Esophagus squamous epithelium (tissue), 5 donors: ENCODE measurements at regions not wholly inside any gene's neighbourhood (a gene's known extent, or its start where the extent isn't known, plus 50 kb on each side); places are given as distances from the start of the nearest gene placed in this dataset.

Experiments
- DNase-seq: peaks from one replicate; lab custom pipeline; 2025; lab: John Stamatoyannopoulos, UW
- H3K27ac ChIP-seq, 4 donors: fragments of 200-600 bp; sonication (generic); one replicate each; pipeline ENCODE4 v1.5.1; 2016 to 2019; ENCODE audit warnings: mild to moderate bottlenecking in 1 of 4
- H3K27me3 ChIP-seq, 4 donors: fragments of 200-600 bp; sonication (generic); 1 replicate in 3 of 4; 2 replicates in 1 of 4; pipeline versions ENCODE4 v1.5.1 to v1.6.0; 2017 to 2021; ENCODE audit warnings: antibody characterized with exemption in 1 of 4
- H3K36me3 ChIP-seq, 3 donors: fragments of 200-600 bp; sonication (generic); one replicate each; pipeline ENCODE4 v1.5.1; 2016 to 2019
- H3K4me1 ChIP-seq, 3 donors: fragments of 200-600 bp; sonication (generic); one replicate each; pipeline ENCODE4 v1.5.1; 2017 to 2019
- H3K4me3 ChIP-seq, 4 donors: fragments of 200-600 bp; sonication (generic); 1 replicate in 3 of 4; 2 replicates in 1 of 4; pipeline ENCODE4 v1.5.1; 2016 to 2019; ENCODE audit warnings: mild to moderate bottlenecking in 2 of 4, moderate library complexity in 1 of 4
- H3K9me3 ChIP-seq, 3 donors: fragments of 200-600 bp; sonication (generic); one replicate each; pipeline ENCODE4 v1.5.1; 2016 to 2019
- POLR2A ChIP-seq, 4 donors: fragments of 450-650 bp; IDR thresholded peaks; one replicate each; pipeline ENCODE4 v1.6.1; 2017; ENCODE audit warnings: antibody characterized with exemption in 4 of 4, mild to moderate bottlenecking in 4 of 4, moderate library complexity in 3 of 4
- WGBS, 2 donors: methylation state at CpG; one replicate each; pipeline ENCODE4 v1.1.5; 2018; 5-methylcytosine and 5-hydroxymethylcytosine counted together
- intact Hi-C: fragments of 100-400 bp; cut with DNase I; formaldehyde crosslinking; loops from one replicate; pipeline ENCODE4 v1.15.0; 2022
- TF ChIP-seq, protein P1 (sequence below), 6 experiments: fragments of 450-650 bp in 4 of 6; fragments of 200-600 bp in 2 of 6; sonication (generic) in 2 of 6; IDR thresholded peaks; one replicate each; pipeline ENCODE4 v1.5.1; 2016 to 2019; ENCODE audit warnings: antibody characterized with exemption in 6 of 6, mild to moderate bottlenecking in 4 of 6, moderate library complexity in 4 of 6
- donor health status: DM: yes; HTN: yes; CAD: no.

DNA sequence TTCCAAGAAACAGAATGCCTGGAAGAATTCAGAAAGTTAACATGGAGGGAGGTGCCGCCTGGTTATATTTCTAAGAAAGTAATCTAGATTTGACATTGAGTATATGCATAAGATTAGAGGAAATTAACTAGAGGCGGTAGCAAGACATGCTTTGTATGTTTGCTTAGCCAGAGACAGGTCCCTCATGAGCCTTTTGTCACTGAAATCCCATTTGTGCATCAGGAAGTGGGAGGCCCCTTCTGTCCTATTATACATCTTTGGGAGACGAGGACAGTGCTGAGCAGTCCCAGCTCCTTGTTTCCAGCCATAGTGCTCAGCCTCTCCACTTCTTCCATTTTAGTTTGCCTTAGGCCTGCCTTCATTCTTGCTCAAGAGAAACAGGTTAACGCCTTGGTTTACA is 115.4 kb upstream of the LHCGR start:
- H3K36me3 ChIP-seq = no peaks in the 10 kb centered on the region
- intact Hi-C loops = no loop called here
- no peak for DNase-seq
- no peaks in the 10 kb centered on the region for H3K27me3 ChIP-seq
- no peak overlapping the region for H3K27ac ChIP-seq
- H3K4me3 ChIP-seq = no peak overlapping the region
- H3K9me3 ChIP-seq = no peaks in the 10 kb centered on the region
- no peaks in the 10 kb centered on the region for H3K4me1 ChIP-seq
- TF ChIP-seq POLR2A (IDR thresholded peaks at IDR 0.05) = no peak
- TF ChIP-seq, protein P1, sequence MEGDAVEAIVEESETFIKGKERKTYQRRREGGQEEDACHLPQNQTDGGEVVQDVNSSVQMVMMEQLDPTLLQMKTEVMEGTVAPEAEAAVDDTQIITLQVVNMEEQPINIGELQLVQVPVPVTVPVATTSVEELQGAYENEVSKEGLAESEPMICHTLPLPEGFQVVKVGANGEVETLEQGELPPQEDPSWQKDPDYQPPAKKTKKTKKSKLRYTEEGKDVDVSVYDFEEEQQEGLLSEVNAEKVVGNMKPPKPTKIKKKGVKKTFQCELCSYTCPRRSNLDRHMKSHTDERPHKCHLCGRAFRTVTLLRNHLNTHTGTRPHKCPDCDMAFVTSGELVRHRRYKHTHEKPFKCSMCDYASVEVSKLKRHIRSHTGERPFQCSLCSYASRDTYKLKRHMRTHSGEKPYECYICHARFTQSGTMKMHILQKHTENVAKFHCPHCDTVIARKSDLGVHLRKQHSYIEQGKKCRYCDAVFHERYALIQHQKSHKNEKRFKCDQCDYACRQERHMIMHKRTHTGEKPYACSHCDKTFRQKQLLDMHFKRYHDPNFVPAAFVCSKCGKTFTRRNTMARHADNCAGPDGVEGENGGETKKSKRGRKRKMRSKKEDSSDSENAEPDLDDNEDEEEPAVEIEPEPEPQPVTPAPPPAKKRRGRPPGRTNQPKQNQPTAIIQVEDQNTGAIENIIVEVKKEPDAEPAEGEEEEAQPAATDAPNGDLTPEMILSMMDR (IDR thresholded peaks at IDR 0.05) = no peak
- WGBS, 2 donors = 54 to 65% methylated on average over 4 of the region's 4 CpGs

DNA sequence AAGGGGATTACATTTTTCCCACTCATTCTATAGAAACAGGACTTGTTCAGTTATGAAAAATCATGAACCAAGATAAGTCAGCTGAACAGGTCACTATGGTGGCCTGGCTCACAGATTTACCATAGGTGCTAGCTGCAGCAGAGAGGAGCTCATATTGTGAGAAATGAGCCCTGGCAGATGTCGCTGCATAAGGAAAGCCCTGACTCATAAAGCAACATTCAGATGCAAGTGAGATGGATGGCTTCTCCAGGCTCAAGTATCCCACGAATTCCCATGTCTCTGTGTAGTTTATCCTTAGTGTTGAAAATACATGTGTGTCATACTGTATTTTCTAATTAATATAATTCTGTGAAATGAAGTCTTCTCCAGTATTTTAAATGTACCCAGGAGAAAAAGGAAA is 115.0 kb upstream of the LHCGR start:
- Histone ChIP-seq H3K36me3 (no peaks in the 10 kb centered on the region), H3K4me3 (no peak overlapping the region), H3K27ac (no peak overlapping the region), H3K9me3 (no peaks in the 10 kb centered on the region), H3K27me3 (no peaks in the 10 kb centered on the region), H3K4me1 (no peaks in the 10 kb centered on the region)
- intact Hi-C loops = no loop called here
- TF ChIP-seq, protein P1 (IDR thresholded peaks at IDR 0.05) = no peak
- TF ChIP-seq POLR2A (IDR thresholded peaks at IDR 0.05) = no peak
- WGBS, 2 donors = 38 to 42% methylated on average over 2 of the region's 2 CpGs
- DNase-seq = no peak

DNA sequence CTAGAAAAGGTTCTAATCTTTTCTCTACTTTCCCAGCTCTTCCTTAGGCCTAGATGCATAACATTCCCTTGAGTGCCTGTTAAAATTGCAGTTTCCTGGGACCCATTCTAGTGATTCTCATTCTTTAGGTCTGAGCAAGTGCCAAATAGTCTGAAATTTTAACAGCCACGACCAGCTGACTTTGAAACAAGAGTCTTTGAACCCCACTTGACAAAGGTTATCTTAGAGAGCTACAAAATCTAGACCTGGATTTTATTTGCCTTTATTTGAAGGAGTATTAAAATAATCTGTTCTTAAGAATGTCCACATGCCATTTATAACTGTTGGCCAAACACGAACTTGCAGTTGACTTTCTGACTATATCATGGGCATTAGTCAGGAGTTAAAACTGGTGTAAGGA is 110.2 kb upstream of the LHCGR start:
- DNase-seq = no peak
- WGBS, 2 donors = 36 to 46% methylated on average over 2 of the region's 2 CpGs
- Histone ChIP-seq H3K9me3 (no peaks in the 10 kb centered on the region), H3K4me1 (no peaks in the 10 kb centered on the region), H3K27me3 (no peaks in the 10 kb centered on the region), H3K27ac (no peak overlapping the region), H3K4me3 (no peak overlapping the region), H3K36me3 (no peaks in the 10 kb centered on the region)
- intact Hi-C loops = no loop called here
- TF ChIP-seq, protein P1 (IDR thresholded peaks at IDR 0.05) = no peak
- TF ChIP-seq POLR2A (IDR thresholded peaks at IDR 0.05) = no peak

DNA sequence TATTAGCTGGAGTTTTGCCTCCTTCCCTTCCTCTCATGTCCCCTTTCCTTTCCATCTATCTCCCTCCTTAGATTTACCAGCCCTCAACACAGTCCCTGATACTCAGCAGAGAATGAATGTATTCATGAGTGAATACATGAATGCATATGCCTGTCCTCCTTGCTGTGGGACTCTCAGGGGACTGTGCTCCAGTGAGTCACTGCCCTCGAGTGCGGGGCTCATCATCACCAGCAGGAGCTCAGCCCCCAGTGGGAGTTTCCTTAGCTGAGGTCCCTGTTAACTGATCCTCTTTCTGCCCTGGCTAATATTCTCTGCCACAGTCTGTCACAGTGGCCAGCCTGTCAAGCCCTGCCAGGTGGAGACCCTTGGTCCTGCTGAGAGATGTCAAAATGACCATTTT is 104.9 kb upstream of the LHCGR start:
- intact Hi-C loops = no loop called here
- TF ChIP-seq, protein P1 (IDR thresholded peaks at IDR 0.05) = no peak
- no peak for TF ChIP-seq POLR2A (IDR thresholded peaks at IDR 0.05)
- DNase-seq = no peak
- 72% methylated on average over 2 of the region's 2 CpGs; no CpG with 5 or more reads in 1 of the 2 donors for WGBS, 2 donors
- H3K4me3 ChIP-seq = no peak overlapping the region
- no peaks in the 10 kb centered on the region for H3K9me3 ChIP-seq
- no peaks in the 10 kb centered on the region for H3K36me3 ChIP-seq
- no peak overlapping the region for H3K27ac ChIP-seq
- peaks cover 0 to 7% (median 0%) of the 10 kb centered on the region in 3 donors for H3K4me1 ChIP-seq
- no peaks in the 10 kb centered on the region for H3K27me3 ChIP-seq

DNA sequence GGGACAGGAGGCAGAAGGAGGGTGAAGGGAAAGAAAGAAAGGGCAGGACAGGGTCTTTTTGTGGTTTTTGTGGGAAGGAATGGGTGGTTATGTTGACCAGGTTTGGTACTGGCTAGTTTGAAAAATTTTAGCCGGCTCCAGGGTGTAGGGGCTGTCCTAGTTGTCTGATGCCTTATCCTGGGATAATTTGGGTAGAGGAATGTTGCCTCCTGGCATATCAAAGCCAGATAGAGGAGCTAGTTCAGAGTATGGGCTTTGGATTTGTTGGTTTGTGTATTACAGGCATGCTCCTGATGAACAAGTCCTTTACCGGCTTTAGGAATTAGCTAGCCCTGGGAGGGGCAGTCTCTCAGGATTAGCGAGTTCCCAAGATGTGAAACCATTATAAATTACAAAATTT is 101.1 kb upstream of the LHCGR start:
- no peak overlapping the region for H3K4me3 ChIP-seq
- H3K4me1 ChIP-seq = peaks cover 0 to 11% (median 3%) of the 10 kb centered on the region in 3 donors
- H3K27me3 ChIP-seq = no peaks in the 10 kb centered on the region
- no peaks in the 10 kb centered on the region for H3K36me3 ChIP-seq
- H3K9me3 ChIP-seq = no peaks in the 10 kb centered on the region
- no peak for DNase-seq
- peak overlapping the region in 1 of 4 donors; percentile 61 for H3K27ac ChIP-seq
- 60 to 62% methylated on average over 3 of the region's 3 CpGs for WGBS, 2 donors
- intact Hi-C loops = no loop called here
- no peak for TF ChIP-seq POLR2A (IDR thresholded peaks at IDR 0.05)
- TF ChIP-seq, protein P1 (IDR thresholded peaks at IDR 0.05) = no peak
